ENCODE measurements at regions not wholly inside any gene's neighbourhood (a gene's known extent, or its start where the extent isn't known, plus 50 kb on each side); places are given as distances from the start of the nearest gene placed in this dataset.
"Not testable (repeated sequence)": the region's sequence is repeated elsewhere in the genome, so short reads cannot be mapped to it uniquely, and the experiment has no call there.

- no peak for DNase-seq (ENCODE audit: low read depth in 4 of 6, low spot score in 6 of 6)
- Histone ChIP-seq H3K36me3 (ENCODE audit: control insufficient read depth, insufficient read depth, low read length) (no peaks in the 10 kb centered on the region), H3K27ac (ENCODE audit: low read depth, low read length) (no peak overlapping the region), H3K4me3 (ENCODE audit: low read depth, low read length) (no peak overlapping the region), H3K27me3 (ENCODE audit: control insufficient read depth, insufficient read depth, low read length) (no peaks in the 10 kb centered on the region), H3K4me1 (ENCODE audit: control insufficient read depth, insufficient read depth, low read length) (no peaks in the 10 kb centered on the region), H3K9me3 (ENCODE audit: control insufficient read depth, insufficient read depth, low read length) (no peaks in the 10 kb centered on the region)
- WGBS (ENCODE audit: insufficient coverage) = 96% methylated on average over 5 of the region's 5 CpGs
Observed at GRCh38 chr2:183867206-183867605, 731.1 kb upstream of the ZNF804A start.

- H3K27ac ChIP-seq (ENCODE audit: low read depth, low read length) = no peak overlapping the region
- no CpG with 5 or more reads among the region's 2 CpGs for WGBS (ENCODE audit: insufficient coverage)
- no peaks in the 10 kb centered on the region for H3K4me1 ChIP-seq (ENCODE audit: control insufficient read depth, insufficient read depth, low read length)
- no peak for DNase-seq (ENCODE audit: low read depth in 4 of 6, low spot score in 6 of 6)
- H3K36me3 ChIP-seq (ENCODE audit: control insufficient read depth, insufficient read depth, low read length) = no peaks in the 10 kb centered on the region
- no peaks in the 10 kb centered on the region for H3K27me3 ChIP-seq (ENCODE audit: control insufficient read depth, insufficient read depth, low read length)
- no peaks in the 10 kb centered on the region for H3K9me3 ChIP-seq (ENCODE audit: control insufficient read depth, insufficient read depth, low read length)
- no peak overlapping the region for H3K4me3 ChIP-seq (ENCODE audit: low read depth, low read length)
Observed at GRCh38 chr2:183868153-183868552, 730.2 kb upstream of the ZNF804A start.

- no peaks in the 10 kb centered on the region for H3K9me3 ChIP-seq (ENCODE audit: control insufficient read depth, insufficient read depth, low read length)
- no peak for DNase-seq (ENCODE audit: low read depth in 4 of 6, low spot score in 6 of 6)
Observed at GRCh38 chr2:183868707-183869106, 729.6 kb upstream of the ZNF804A start.

GRCh38 chr2:183872131-183872530, 726.2 kb upstream of the ZNF804A start:
- Histone ChIP-seq H3K36me3 (ENCODE audit: control insufficient read depth, insufficient read depth, low read length) (no peaks in the 10 kb centered on the region), H3K9me3 (ENCODE audit: control insufficient read depth, insufficient read depth, low read length) (no peaks in the 10 kb centered on the region), H3K27me3 (ENCODE audit: control insufficient read depth, insufficient read depth, low read length) (no peaks in the 10 kb centered on the region), H3K4me3 (ENCODE audit: low read depth, low read length) (no peak overlapping the region), H3K4me1 (ENCODE audit: control insufficient read depth, insufficient read depth, low read length) (no peaks in the 10 kb centered on the region), H3K27ac (ENCODE audit: low read depth, low read length) (no peak overlapping the region)
- no peak for DNase-seq (ENCODE audit: low read depth in 4 of 6, low spot score in 6 of 6)

More at GRCh38 chr2:183868707-183869106, 729.6 kb upstream of the ZNF804A start:
- no CpG with 5 or more reads among the region's 1 CpG for WGBS (ENCODE audit: insufficient coverage)
- Histone ChIP-seq H3K27me3 (ENCODE audit: control insufficient read depth, insufficient read depth, low read length) (no peaks in the 10 kb centered on the region), H3K4me1 (ENCODE audit: control insufficient read depth, insufficient read depth, low read length) (no peaks in the 10 kb centered on the region), H3K4me3 (ENCODE audit: low read depth, low read length) (no peak overlapping the region), H3K36me3 (ENCODE audit: control insufficient read depth, insufficient read depth, low read length) (no peaks in the 10 kb centered on the region), H3K27ac (ENCODE audit: low read depth, low read length) (no peak overlapping the region)

- Histone ChIP-seq H3K4me3 (ENCODE audit: low read depth, low read length) (no peak overlapping the region), H3K27me3 (ENCODE audit: control insufficient read depth, insufficient read depth, low read length) (no peaks in the 10 kb centered on the region), H3K4me1 (ENCODE audit: control insufficient read depth, insufficient read depth, low read length) (no peaks in the 10 kb centered on the region), H3K36me3 (ENCODE audit: control insufficient read depth, insufficient read depth, low read length) (no peaks in the 10 kb centered on the region), H3K9me3 (ENCODE audit: control insufficient read depth, insufficient read depth, low read length) (no peaks in the 10 kb centered on the region), H3K27ac (ENCODE audit: low read depth, low read length) (no peak overlapping the region)
- WGBS (ENCODE audit: insufficient coverage) = no CpG with 5 or more reads among the region's 1 CpG
- no peak for DNase-seq (ENCODE audit: low read depth in 4 of 6, low spot score in 6 of 6)
Observed at GRCh38 chr2:183881978-183882377, 716.4 kb upstream of the ZNF804A start.

- Histone ChIP-seq H3K9me3 (ENCODE audit: control insufficient read depth, insufficient read depth, low read length) (no peaks in the 10 kb centered on the region), H3K27me3 (ENCODE audit: control insufficient read depth, insufficient read depth, low read length) (no peaks in the 10 kb centered on the region), H3K4me3 (ENCODE audit: low read depth, low read length) (no peak overlapping the region), H3K4me1 (ENCODE audit: control insufficient read depth, insufficient read depth, low read length) (no peaks in the 10 kb centered on the region), H3K27ac (ENCODE audit: low read depth, low read length) (no peak overlapping the region), H3K36me3 (ENCODE audit: control insufficient read depth, insufficient read depth, low read length) (no peaks in the 10 kb centered on the region)
- WGBS (ENCODE audit: insufficient coverage) = 99% methylated on average over 28 of the region's 31 CpGs
- no peak for DNase-seq (ENCODE audit: low read depth in 4 of 6, low spot score in 6 of 6)
Observed at GRCh38 chr2:183892315-183892941, 705.9 kb upstream of the ZNF804A start.

GRCh38 chr2:183898641-183899040, 699.7 kb upstream of the ZNF804A start:
- Histone ChIP-seq H3K36me3 (ENCODE audit: control insufficient read depth, insufficient read depth, low read length) (no peaks in the 10 kb centered on the region), H3K4me1 (ENCODE audit: control insufficient read depth, insufficient read depth, low read length) (no peaks in the 10 kb centered on the region), H3K9me3 (ENCODE audit: control insufficient read depth, insufficient read depth, low read length) (no peaks in the 10 kb centered on the region), H3K27ac (ENCODE audit: low read depth, low read length) (no peak overlapping the region), H3K27me3 (ENCODE audit: control insufficient read depth, insufficient read depth, low read length) (no peaks in the 10 kb centered on the region), H3K4me3 (ENCODE audit: low read depth, low read length) (no peak overlapping the region)
- WGBS (ENCODE audit: insufficient coverage) = no CpG with 5 or more reads among the region's 1 CpG
- DNase-seq (ENCODE audit: low read depth in 4 of 6, low spot score in 6 of 6) = no peak

GRCh38 chr2:183901931-183902330, 696.4 kb upstream of the ZNF804A start:
- no peaks in the 10 kb centered on the region for H3K36me3 ChIP-seq (ENCODE audit: control insufficient read depth, insufficient read depth, low read length)

GRCh38 chr2:183903026-183903425, 695.3 kb upstream of the ZNF804A start:
- Histone ChIP-seq H3K4me1 (ENCODE audit: control insufficient read depth, insufficient read depth, low read length) (no peaks in the 10 kb centered on the region), H3K27me3 (ENCODE audit: control insufficient read depth, insufficient read depth, low read length) (no peaks in the 10 kb centered on the region), H3K36me3 (ENCODE audit: control insufficient read depth, insufficient read depth, low read length) (no peaks in the 10 kb centered on the region), H3K4me3 (ENCODE audit: low read depth, low read length) (no peak overlapping the region), H3K27ac (ENCODE audit: low read depth, low read length) (no peak overlapping the region), H3K9me3 (ENCODE audit: control insufficient read depth, insufficient read depth, low read length) (no peaks in the 10 kb centered on the region)
- no CpG with 5 or more reads among the region's 2 CpGs for WGBS (ENCODE audit: insufficient coverage)
- DNase-seq (ENCODE audit: low read depth in 4 of 6, low spot score in 6 of 6) = no peak

More at GRCh38 chr2:183901931-183902330, 696.4 kb upstream of the ZNF804A start:
- no peaks in the 10 kb centered on the region for H3K4me1 ChIP-seq (ENCODE audit: control insufficient read depth, insufficient read depth, low read length)
- no peak for DNase-seq (ENCODE audit: low read depth in 4 of 6, low spot score in 6 of 6)
- no peaks in the 10 kb centered on the region for H3K9me3 ChIP-seq (ENCODE audit: control insufficient read depth, insufficient read depth, low read length)
- H3K27ac ChIP-seq (ENCODE audit: low read depth, low read length) = no peak overlapping the region
- no peak overlapping the region for H3K4me3 ChIP-seq (ENCODE audit: low read depth, low read length)
- no peaks in the 10 kb centered on the region for H3K27me3 ChIP-seq (ENCODE audit: control insufficient read depth, insufficient read depth, low read length)

- H3K36me3 ChIP-seq (ENCODE audit: control insufficient read depth, insufficient read depth, low read length); H3K4me3 ChIP-seq (ENCODE audit: low read depth, low read length); H3K27ac ChIP-seq (ENCODE audit: low read depth, low read length); H3K9me3 ChIP-seq (ENCODE audit: control insufficient read depth, insufficient read depth, low read length); H3K27me3 ChIP-seq (ENCODE audit: control insufficient read depth, insufficient read depth, low read length); H3K4me1 ChIP-seq (ENCODE audit: control insufficient read depth, insufficient read depth, low read length); DNase-seq (ENCODE audit: low read depth in 4 of 6, low spot score in 6 of 6): not testable (repeated sequence)
- WGBS (ENCODE audit: insufficient coverage) = no CpG with 5 or more reads among the region's 3 CpGs
Observed at GRCh38 chr2:183916041-183916440, 682.3 kb upstream of the ZNF804A start.
